ENCODE measurements at regions not wholly inside any gene's neighbourhood (a gene's known extent, or its start where the extent isn't known, plus 50 kb on each side); places are given as distances from the start of the nearest gene placed in this dataset.

DNA sequence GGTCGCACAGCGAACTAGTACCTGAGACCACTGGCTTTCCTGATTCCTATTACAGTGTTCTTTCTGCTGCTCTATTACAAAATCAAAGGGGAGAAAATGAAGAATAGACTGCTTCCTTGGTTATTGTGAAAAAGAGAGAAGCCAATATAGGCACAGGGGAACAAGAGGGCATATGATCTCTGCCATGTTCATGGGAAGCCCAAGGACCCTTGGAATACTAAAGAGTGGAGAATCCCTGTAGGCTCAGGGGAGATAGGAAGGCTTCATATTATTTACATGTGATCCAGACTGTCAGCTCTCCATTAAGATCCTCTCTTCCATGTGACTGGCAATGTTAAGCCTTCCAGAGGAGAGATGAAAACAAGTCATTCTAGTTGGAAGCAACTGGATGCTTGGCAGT lies 135.7 kb upstream of the MYCN start:
- intact Hi-C loops (cut with micrococcal nuclease; ENCODE audit: unreplicated experiment), result no loop called here
- no TSS peak for BruUV-seq (replicated peaks)
- Mint-ChIP-seq H3K9me3 (ENCODE audit: low read depth, unreplicated experiment) (no peaks in the 10 kb centered on the region), H3K4me3 (ENCODE audit: low read depth, unreplicated experiment) (no peak overlapping the region), H3K4me1 (ENCODE audit: low read depth, unreplicated experiment) (no peaks in the 10 kb centered on the region), H3K36me3 (ENCODE audit: insufficient read depth, unreplicated experiment) (no peaks in the 10 kb centered on the region), H3K27ac (ENCODE audit: unreplicated experiment) (no peak overlapping the region), H3K27me3 (ENCODE audit: unreplicated experiment) (peaks cover 66% of the 10 kb centered on the region)
- no peak for DNase-seq
- no peak for TF ChIP-seq CTCF (IDR thresholded peaks at IDR 0.05; ENCODE audit: unreplicated experiment)
- CTCF ChIA-PET, result interaction anchor here (0.7 kb wide), 1 partner anchor 36 kb away, joined by 3 read pairs; no protein-coding TSS in a partner anchor

DNA sequence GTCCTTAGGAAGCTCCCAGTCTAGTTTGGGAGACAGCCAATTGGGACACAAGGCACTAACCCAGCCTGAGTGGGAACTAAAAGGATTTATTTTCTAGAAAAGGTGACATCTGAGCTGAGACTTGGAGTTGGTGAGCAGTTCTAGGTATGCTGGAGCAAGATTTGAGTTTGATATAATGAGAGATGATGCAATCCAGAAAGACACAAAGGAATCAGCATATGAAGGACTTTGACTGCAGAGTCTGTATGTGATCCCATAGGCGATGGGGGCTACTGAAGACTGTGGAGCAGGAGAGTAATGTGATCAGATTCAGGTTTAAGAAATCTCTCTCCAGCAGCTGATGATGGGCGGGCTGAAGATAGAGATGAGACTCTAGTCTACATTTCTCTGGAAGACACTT lies 135.1 kb upstream of the MYCN start:
- no peaks in the 10 kb centered on the region for H3K4me1 Mint-ChIP-seq (ENCODE audit: low read depth, unreplicated experiment)
- BruUV-seq (replicated peaks), result no TSS peak
- H3K36me3 Mint-ChIP-seq (ENCODE audit: insufficient read depth, unreplicated experiment), result no peaks in the 10 kb centered on the region
- intact Hi-C loops (cut with micrococcal nuclease; ENCODE audit: unreplicated experiment), result no loop called here
- H3K27ac Mint-ChIP-seq (ENCODE audit: unreplicated experiment), result no peak overlapping the region
- H3K27me3 Mint-ChIP-seq (ENCODE audit: unreplicated experiment), result peaks cover 71% of the 10 kb centered on the region
- no peak overlapping the region for H3K4me3 Mint-ChIP-seq (ENCODE audit: low read depth, unreplicated experiment)
- H3K9me3 Mint-ChIP-seq (ENCODE audit: low read depth, unreplicated experiment), result no peaks in the 10 kb centered on the region
- DNase-seq, result no peak
- no peak for TF ChIP-seq CTCF (IDR thresholded peaks at IDR 0.05; ENCODE audit: unreplicated experiment)
- CTCF ChIA-PET, result interaction anchor here (0.7 kb wide), 1 partner anchor 35 kb away, joined by 3 read pairs; no protein-coding TSS in a partner anchor

DNA sequence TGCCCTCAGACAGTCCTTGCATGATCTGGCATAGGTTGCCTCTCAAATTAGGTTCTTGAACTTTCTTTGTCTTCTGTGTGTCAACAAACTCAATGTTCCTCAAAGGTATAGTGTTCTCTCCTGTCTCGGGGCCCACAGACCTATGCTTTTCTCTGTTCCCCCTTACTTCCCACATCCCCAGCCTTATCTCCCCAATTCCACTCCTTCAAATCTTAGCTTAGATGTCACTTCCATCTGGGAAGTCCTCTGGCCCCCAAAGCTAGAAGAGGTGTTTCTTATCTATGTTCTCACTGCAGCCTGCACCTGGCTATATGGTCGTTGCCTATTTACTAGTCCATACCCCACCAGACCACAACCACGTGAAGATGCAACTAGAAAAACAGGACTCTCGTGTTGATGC lies 134.6 kb upstream of the MYCN start:
- Mint-ChIP-seq H3K9me3 (ENCODE audit: low read depth, unreplicated experiment) (no peaks in the 10 kb centered on the region), H3K36me3 (ENCODE audit: insufficient read depth, unreplicated experiment) (no peaks in the 10 kb centered on the region), H3K4me1 (ENCODE audit: low read depth, unreplicated experiment) (no peaks in the 10 kb centered on the region), H3K4me3 (ENCODE audit: low read depth, unreplicated experiment) (no peak overlapping the region), H3K27me3 (ENCODE audit: unreplicated experiment) (peaks cover 77% of the 10 kb centered on the region), H3K27ac (ENCODE audit: unreplicated experiment) (no peak overlapping the region)
- CTCF ChIA-PET, result no interaction called here
- TF ChIP-seq CTCF (IDR thresholded peaks at IDR 0.05; ENCODE audit: unreplicated experiment), result no peak
- intact Hi-C loops (cut with micrococcal nuclease; ENCODE audit: unreplicated experiment), result no loop called here
- DNase-seq, result no peak
- BruUV-seq (replicated peaks), result no TSS peak

DNA sequence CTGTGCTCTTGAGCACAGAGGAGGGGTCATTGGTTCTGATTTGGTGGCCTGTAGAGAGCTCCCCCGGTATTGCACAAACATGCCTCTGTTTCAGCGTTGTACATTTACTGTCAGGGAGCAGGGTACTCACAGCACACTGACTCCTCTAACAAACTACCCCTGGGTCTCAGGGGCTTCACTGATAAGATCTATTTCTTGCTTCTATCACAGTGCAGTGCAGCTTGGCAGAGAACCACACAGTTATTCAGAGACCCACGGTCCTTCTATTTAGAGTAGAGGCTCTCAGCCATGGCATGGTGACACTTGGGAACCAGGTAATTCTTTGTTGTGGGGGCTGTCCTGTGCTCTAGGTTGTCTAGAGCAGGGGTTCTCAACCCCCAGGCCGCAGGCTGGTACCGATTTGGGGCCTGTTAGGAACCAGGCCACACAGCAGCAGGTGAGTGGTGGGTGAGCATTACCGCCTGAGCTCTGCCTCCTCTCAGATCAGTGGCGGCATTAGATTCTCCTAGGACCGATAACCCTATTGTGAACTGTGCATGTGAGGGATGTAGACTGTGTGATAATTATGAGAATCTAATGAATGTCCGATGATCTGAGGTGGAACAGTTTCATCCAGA lies 133.4 kb upstream of the MYCN start:
- peaks cover 88% of the 10 kb centered on the region for H3K27me3 Mint-ChIP-seq (ENCODE audit: unreplicated experiment)
- CTCF ChIA-PET, result no interaction called here
- no peak overlapping the region for H3K4me3 Mint-ChIP-seq (ENCODE audit: low read depth, unreplicated experiment)
- H3K27ac Mint-ChIP-seq (ENCODE audit: unreplicated experiment), result no peak overlapping the region
- H3K9me3 Mint-ChIP-seq (ENCODE audit: low read depth, unreplicated experiment), result no peaks in the 10 kb centered on the region
- no peak for TF ChIP-seq CTCF (IDR thresholded peaks at IDR 0.05; ENCODE audit: unreplicated experiment)
- intact Hi-C loops (cut with micrococcal nuclease; ENCODE audit: unreplicated experiment), result no loop called here
- no peaks in the 10 kb centered on the region for H3K36me3 Mint-ChIP-seq (ENCODE audit: insufficient read depth, unreplicated experiment)
- H3K4me1 Mint-ChIP-seq (ENCODE audit: low read depth, unreplicated experiment), result no peaks in the 10 kb centered on the region
- DNase-seq, result no peak
- BruUV-seq (replicated peaks), result no TSS peak

Measured in Calu3 (cell line).